ENCODE measurements at regions not wholly inside any gene's neighbourhood (a gene's known extent, or its start where the extent isn't known, plus 50 kb on each side); places are given as distances from the start of the nearest gene placed in this dataset.
"Not testable (repeated sequence)": the region's sequence is repeated elsewhere in the genome, so short reads cannot be mapped to it uniquely, and the experiment has no call there.

GRCh38 chr15:96984121-96984671, 653.7 kb downstream of the NR2F2 start:
- H3K27ac ChIP-seq (ENCODE audit: insufficient read depth, low read length); in situ Hi-C loops (cut with MboI; ENCODE audit: low sequenced_read_pairs); BruUV-seq (replicated peaks); H3K36me3 ChIP-seq (ENCODE audit: control insufficient read depth, insufficient read depth, low read length); H4K20me1 ChIP-seq (ENCODE audit: insufficient read depth, low read length); H2BK20ac ChIP-seq (ENCODE audit: low read depth, low read length); H3K79me1 ChIP-seq (ENCODE audit: low read depth in 1 of 2, low read length in 2 of 2); H3K18ac ChIP-seq (ENCODE audit: low read depth, low read length); H3K9me3 ChIP-seq (ENCODE audit: control insufficient read depth, insufficient read depth, low read length); H2BK15ac ChIP-seq (ENCODE audit: low read depth, low read length); H2AK5ac ChIP-seq (ENCODE audit: low read depth, low read length); H2BK120ac ChIP-seq (ENCODE audit: low read depth, low read length); POLR2A ChIA-PET (ENCODE audit: unreplicated experiment); CTCF ChIA-PET; H3K27me3 ChIP-seq (ENCODE audit: control insufficient read depth, insufficient read depth, low read length); H3K9me1 ChIP-seq (ENCODE audit: insufficient read depth, low read length); H4K91ac ChIP-seq (ENCODE audit: insufficient read depth, low read depth, low read length); H3K9ac ChIP-seq (ENCODE audit: low read depth, low read length); H2BK5ac ChIP-seq (ENCODE audit: low read depth, low read length, poor library complexity, severe bottlenecking); H3K4me1 ChIP-seq (ENCODE audit: control insufficient read depth, insufficient read depth, low read length); H2AK9ac ChIP-seq (replicated peaks; ENCODE audit: low read depth, low read length, poor library complexity); H3K23ac ChIP-seq (ENCODE audit: low read depth, low read length); H3K4ac ChIP-seq (ENCODE audit: low read depth, low read length); H3K14ac ChIP-seq (replicated peaks; ENCODE audit: low read depth, low read length); dilution Hi-C loops (cut with HindIII; ENCODE audit: low sequenced_read_pairs, unreplicated experiment); DNase-seq; ATAC-seq (ENCODE audit: low read depth); H3K4me3 ChIP-seq (ENCODE audit: insufficient read depth, low read depth, low read length); H3K4me2 ChIP-seq (ENCODE audit: low read depth, low read length); H4K8ac ChIP-seq (ENCODE audit: low read depth in 2 of 2, low read length in 2 of 2); H4K5ac ChIP-seq (ENCODE audit: low read depth, low read length); intact Hi-C loops (cut with micrococcal nuclease); H2AFZ ChIP-seq (replicated peaks; ENCODE audit: low read length, poor library complexity); H3K56ac ChIP-seq (ENCODE audit: extremely low read depth, insufficient read depth, low read length): not testable (repeated sequence)
- no CpG with 5 or more reads among the region's 58 CpGs for WGBS, 2 experiments (ENCODE audit: extremely low coverage in 2 of 2, insufficient read length in 1 of 2)

Measured in IMR-90 (cell line).